AML-193 (cell line): ENCODE measurements at regions not wholly inside any gene's neighbourhood (a gene's known extent, or its start where the extent isn't known, plus 50 kb on each side); places are given as distances from the start of the nearest gene placed in this dataset.
A peak's percentile ranks its signal among the peaks of the same experiment; 100 is the strongest.
"Not testable (repeated sequence)": the region's sequence is repeated elsewhere in the genome, so short reads cannot be mapped to it uniquely, and the experiment has no call there.

Source experiments
- DNase-seq, 2 experiments: peaks; one replicate each; lab custom pipeline; 2025; lab: John Stamatoyannopoulos, UW

DNA sequence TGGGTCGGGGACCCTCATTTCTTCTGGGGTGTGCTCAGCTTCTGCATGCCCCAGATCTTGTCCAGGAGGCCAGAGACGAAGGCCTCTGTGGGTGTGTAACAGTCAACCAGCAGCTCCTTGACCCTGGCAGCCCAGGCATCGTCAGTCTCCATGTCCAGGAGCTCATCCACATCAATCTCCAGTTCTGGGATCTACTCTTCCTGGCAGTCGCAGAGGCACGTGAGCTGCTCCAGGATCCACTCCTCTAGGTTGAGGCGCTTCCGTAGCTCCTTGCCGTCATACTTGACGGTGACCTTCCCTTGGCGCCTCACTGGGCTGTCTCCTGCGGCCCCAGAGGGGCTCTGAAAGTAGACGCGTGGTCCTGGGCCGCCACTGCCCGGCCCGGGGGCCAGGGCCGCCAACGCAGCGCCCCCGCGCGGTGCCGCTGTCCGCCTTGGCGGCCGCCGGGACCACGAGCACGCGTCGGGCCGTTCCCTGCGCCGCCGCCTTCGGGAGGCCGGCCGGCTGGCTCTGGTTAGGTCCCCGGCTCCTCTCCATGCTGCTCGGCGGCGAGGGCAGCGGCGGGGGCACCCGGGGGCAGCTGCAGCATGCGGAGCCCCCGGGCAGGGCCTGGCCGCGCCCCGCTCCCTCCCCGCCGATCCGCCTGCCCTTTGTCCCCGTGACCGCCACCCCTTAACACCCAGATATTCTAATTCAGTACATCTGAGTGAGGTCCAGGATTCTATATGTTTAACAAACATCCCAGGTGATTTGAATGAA, 170.5 kb downstream of the SEPTIN7 start:
- no peak for DNase-seq

DNA sequence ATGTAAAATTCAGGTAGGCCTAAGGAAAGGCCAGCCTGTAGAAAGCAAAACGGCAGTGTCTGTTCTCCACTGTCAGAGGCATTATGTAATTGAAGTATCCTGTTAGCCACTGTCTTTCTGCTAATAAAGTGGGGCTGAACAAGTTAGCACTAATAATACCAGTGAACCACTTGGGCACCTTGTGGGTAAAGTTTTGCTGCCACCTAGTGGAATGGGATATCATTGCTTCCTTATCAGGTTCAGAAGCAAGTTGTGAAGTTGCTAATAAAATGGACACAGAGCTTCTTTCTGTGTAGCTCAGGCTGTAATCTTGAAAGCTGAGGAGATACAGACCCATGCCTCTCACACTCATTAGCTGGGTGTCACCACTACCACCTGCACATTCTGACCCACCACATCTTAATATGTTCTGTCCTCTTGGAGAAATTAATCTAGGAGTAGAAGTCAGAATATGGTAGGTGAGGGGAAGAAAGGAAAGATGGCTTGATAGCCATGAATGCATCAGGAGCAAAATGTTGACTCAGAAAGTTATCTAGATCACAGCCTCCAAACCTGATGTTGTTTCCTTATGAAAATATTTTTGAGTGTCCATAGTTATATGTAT, 175.1 kb downstream of the SEPTIN7 start:
- DNase-seq = peak; percentile 83 to 84

DNA sequence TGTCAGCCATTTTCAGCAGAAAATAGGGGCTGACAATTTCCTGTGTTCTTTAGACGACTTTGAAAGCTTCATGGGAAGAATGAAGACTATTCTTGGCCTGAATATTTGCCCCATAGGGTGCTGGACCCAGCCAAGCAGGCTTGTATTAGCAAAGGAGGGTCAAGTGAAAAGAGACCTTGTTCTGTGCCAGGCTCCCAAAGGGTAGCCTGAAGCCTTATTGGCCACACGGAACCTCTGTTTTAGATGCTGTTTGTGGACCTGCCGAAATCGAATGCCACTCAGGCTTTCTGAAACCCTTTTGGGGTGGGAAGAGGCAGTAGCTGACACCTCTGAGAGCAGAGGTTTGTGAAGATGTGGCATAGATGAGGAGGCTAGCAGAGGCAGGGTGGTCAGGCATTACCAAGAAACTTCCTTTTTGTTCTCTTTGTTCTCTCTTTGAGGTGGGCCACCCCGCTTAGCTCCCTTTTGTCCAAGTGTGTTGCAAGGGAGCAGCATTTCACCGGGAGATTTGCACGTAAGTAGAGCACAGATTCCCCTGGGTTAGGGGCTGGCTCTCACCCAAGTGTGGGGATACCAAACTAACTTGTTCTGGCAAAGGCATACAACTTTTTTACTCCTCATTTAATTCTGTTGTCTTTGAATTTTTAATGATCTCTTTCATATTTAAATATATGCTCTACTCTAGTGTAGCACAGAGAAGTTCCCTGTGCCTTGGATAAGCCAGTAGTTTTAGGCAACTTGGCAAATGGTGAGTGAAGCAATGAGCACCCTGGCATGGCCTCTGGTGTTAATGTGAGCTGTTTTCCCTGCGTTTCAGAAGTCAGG, 174.0 kb upstream of the EEPD1 start:
- DNase-seq = not testable (repeated sequence)

DNA sequence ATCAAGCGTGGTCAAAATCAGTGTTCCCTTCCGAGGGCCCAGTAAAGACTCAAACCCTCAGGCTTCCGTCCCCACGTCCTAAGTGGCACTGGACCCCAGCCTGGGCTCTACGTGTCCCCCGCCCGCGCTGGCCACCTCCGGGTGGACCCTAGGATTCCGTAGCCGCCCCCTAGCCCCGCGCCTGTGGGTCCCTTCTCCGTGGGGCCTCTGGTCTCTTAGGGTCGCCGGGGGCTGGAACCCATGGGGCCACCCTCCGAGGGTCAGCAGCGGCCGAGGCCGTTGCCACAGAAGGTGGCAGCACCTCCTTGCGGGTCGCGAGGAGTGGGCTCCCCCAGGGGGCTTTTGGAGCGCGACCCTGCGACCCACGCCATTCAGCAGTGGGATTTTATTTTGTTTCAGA, 170.5 kb upstream of the EEPD1 start:
- DNase-seq = no peak

DNA sequence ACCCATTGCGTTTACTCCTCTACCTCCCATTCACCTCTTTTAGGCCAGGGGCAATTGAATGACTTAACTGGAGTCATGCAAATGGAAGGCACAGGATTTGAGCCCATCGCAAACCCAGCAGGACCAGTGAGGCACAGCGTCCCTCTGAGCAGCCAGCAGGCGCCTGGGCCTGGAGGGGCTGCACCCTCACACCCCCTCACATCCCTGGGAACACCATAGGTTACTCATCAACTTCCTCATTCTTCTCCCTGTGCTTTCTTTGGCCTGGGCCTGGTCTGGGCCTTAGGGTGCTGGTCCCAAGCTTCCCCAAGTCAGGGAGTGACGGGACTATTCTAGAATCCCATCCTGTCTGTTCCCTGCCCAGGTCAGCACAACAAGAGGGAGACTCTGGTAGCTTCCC, 169.4 kb upstream of the EEPD1 start:
- DNase-seq = no peak

DNA sequence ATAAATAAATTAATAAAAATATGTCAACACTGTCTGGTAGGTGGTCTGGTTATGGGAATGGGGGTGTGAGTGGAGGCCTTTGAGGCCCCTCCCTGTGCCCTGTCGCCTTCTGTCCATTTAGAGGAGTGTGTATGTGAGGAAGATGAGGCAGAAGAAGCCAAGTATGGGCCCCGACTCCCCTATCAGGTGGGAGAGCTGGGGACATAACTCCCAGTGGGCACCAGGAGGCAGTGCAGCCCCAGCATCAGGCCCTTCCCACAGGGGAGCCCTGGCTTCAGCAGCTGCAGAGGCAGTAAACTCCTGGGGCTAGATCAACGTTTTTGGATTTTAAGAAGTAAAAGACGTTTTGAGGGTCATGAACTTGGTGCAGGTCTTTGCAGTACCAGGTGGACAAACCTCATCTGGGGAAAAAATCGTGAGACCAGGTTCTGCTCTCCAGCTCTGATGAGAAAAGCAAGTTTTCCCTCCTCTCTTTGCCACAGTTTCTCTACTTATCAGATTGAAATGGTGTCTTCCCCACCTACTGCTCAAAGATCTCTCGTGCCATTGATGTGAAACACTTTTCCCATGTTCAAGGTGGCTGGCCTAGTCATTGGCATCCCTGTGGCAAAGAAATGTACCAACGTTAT, 167.8 kb upstream of the EEPD1 start:
- peak; percentile 56 to 60 for DNase-seq

DNA sequence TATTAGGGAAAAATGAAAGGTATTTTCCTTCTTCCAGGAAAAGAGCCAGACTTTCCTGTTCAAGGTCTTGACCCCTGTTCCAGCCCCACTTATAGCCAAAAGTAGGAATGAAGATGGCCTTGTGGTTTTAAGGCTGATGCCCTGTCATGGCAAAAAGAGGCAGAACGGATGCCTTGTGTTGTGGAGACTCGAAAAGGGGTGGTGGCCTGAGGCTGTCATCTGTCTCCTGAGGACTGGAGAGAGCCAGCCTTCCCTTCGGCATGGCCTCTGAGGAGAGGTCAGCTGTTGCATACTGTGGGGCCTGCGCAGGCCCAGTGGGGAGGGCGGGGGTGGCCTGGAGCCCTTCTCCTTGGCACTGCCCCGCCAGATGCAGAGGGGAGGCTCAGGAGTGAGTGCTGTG, 166.0 kb upstream of the EEPD1 start:
- no peak for DNase-seq

DNA sequence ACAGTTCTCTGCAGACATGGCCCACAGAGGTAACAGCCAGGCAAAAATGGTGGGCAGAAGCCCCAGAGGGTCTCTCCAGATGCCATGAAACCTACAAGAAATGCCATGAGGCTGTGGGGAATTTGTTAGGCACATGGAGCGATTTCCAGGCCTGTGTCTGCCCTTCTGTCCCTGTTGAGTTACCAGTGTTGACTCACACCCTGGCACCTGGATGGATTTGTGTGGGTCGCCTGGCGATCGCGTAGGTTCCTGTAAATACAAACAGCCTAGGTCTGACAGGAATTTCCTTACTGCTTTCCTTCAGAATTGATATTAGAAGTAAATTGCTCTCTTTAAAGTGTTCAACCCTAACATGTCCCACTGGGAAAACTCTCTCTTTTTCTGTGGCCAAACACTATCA, 164.9 kb upstream of the EEPD1 start:
- no peak for DNase-seq

DNA sequence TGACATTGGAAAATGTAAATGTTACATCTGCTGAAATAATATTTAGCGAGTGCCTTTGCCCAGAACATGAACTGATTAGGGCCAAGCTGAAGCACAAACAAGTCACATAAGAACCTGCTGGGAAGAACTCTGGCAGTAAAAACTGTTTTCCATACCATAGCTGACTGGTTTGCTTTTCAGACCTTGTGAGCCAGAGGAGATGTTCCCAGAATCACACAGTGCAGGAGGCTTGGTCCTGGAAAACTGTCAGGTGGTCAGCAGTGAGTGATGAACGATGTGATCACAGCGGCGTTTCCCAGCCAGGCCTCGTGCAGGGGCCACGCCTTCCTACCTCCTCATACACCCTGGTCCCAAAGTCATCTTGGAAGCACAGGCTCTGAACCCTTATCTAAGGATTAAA, 164.2 kb upstream of the EEPD1 start:
- no peak for DNase-seq

DNA sequence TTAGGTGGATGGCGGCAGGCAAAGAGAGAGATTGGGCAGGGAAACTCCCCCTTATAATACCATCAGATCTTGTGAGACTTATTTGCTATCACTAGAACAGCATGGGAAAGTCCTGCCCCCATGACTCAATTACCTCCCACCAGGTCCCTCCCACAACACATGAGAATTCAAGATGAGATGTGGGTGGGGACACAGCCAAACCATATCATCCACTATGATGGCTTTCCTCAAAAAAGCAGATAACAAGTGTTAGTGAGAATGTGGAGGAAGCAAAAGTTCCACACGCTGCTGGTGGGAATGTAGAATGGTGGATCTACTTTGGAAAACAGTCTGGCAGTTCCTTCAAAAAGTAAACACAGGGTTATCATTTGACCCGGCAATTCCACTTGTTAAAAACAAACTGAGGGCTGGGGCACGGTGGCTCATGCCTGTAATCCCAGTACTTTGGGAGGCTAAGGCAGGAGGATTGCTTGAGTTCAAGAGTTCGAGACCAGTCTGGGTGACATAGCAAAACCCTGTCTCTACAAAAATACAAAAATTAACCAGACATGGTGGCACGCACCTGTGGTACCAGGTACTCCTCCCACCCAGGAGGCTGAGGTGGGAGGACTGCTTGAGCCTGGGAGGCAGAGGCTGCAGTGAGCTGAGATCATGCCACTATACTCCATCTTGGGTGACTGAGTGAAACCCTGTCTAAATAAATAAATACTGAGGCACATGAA, 161.4 kb upstream of the EEPD1 start:
- no peak for DNase-seq

DNA sequence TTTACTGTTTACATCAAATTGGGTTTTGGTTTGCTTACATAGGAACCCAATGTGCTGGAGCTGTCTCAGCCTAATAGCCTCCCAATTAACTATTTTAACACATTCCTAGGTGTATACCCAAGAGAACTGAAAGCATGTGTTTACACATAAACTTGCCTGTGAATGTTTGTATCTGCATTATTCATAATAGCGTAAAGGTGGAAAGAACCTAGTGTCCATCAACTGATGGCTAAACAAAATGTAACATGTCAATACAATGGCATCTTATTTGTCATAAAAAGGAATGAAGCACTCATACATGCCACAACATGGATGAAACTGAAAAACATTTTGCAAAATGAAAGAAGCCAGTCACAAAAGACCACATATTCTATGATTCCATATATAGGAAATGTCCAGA, 160.6 kb upstream of the EEPD1 start:
- DNase-seq = no peak

DNA sequence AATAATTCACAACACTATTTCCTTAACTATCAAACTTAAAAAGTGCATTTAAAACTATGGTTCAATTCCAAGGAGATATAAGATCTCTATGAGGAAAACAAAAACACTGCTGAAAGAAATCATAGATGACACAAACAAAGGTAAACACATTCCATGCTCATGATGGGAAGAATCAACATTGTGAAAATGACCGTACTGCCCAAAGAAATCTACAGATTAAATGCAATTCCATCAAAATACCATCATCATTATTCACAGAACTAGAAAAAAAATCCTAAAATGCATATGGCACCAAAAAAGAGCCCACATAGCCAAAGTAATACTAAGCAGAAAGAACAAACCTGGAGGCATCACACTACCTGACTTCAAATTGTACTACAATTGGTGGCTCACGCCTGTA, 159.9 kb upstream of the EEPD1 start:
- DNase-seq = no peak

DNA sequence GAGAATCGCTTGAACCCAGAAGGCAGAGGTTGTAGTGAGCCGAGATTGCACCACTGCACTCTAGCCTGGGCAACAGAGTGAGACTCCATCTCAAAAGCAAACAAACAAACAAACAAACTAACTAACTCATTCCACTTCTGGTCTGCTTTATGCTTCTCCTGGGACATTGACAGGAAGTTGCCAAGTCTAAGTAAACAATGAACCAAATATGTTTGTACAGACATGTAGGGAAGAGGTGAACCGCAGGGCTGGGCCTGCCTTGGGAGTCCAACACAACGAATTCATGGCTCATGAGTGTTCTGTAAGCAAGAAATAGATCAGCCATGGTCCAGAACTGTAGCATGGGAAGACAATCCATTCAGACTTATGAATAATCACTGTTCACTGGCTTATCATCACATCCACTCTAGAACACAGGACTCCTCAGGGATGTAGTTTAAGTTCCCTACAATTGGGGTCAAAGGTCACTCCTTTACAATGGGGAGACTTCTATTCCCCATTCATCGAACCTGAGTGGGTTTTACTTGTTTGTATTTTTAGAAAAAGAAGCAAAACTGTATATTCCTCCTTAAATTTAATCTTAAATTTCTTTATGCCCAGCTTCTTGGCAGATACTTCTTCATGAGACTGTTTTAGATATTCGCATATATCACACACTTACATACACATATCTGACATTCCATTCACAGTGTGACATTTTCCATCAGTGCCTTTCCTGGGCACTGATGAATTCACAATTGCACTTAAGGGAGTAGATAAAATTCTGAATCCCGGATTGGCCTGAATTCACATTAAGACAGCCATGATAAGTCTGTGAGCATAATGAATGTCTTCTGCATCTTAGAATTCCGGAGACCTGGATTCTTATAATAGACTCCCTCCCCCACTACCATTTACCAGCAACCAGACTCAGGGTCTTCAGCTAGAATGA, 159.1 kb upstream of the EEPD1 start:
- DNase-seq = no peak

DNA sequence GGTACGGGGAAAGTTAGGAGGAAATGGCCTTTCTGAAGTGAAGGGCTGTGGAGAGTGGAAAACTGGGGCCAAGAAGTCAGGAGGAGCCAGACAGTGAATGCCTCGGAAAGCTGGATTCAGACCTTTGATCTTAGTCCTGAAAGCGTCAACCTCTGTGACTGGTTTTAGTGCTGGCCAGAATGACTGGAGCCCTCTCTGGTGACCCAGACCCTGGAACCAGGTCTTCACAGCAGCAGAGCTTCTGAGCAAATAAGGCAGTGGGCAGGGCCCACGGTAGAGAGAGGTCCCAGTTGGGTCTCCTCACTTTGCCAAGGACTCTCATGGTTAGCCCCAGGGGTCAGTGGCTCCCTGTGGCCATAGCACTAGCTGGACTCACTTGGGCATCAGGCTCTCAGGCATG, 157.7 kb upstream of the EEPD1 start:
- DNase-seq = no peak

DNA sequence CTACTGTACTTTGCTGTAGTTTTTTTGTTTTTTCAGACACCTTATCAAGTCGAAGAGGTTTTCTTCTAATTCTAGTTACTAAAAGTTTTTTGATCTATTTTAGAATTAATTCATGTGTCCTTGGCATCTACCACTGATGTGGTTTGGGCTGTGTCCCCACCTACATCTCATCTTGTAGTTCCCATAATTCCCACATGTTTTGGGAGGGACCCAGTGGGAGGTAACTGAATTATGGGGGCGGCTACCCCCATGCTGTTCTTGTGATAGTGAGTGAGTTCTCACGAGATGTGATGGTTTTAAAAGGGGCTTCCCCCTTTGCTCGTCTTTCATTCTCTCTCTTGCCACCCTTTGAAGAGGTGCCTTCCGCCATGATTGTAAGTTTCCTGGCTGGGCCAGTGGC, 154.6 kb upstream of the EEPD1 start:
- no peak for DNase-seq

DNA sequence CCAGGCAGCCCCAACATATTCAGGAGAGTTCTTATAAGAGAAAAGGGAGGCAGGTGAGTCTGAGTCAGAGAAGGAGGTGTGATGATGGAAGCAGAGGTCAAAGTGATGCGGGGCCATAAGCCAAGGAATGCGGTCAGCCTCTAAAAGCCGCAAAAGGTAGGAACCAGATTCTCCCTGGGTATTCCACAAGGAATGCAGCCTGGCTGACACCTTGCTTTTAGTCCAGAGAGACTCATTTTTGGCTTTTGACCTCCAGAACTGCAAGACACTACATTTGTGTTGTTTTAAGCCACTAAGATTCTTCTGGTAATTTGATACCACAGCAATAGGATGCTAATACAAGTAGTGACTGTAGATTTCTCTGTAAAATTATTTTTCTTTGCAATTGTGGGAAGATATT, 151.5 kb upstream of the EEPD1 start:
- DNase-seq = no peak

DNA sequence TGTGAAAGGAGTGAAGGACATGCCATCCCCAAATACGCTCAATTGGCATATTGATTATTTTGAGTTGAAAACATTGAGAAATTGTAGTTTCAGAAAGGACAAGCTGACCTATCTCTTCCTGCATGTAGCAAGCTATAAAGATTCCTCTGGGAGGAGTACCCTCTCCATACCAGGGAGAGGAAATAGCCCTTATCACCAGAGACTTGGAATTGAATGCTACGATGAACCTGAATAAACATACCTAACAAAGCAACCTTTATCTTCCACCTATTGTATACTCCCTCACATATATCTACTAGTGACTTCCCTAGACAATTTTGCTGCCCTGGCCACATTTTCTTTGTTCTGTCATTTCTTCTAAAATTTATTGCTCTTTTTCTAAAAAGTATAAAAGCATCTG, 150.2 kb upstream of the EEPD1 start:
- DNase-seq = no peak

DNA sequence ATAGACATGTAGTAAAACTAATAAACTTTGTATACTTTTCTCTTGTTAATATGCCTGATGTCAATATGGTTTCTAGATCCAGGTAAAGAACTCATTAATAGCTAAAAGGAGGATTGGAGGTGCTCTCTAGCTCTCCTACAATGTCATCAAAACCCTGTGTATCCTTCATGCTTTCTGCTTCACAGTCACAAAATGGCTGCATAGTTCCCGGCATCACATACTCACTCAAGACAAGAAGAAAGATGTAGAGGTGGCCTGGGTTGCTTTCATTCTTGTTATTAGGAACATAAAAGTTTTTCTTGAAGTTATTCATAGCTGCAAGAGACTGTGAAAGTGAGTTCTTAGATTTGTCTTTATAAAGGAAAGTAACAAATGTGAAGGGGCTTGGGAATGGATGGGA, 149.7 kb upstream of the EEPD1 start:
- no peak for DNase-seq

DNA sequence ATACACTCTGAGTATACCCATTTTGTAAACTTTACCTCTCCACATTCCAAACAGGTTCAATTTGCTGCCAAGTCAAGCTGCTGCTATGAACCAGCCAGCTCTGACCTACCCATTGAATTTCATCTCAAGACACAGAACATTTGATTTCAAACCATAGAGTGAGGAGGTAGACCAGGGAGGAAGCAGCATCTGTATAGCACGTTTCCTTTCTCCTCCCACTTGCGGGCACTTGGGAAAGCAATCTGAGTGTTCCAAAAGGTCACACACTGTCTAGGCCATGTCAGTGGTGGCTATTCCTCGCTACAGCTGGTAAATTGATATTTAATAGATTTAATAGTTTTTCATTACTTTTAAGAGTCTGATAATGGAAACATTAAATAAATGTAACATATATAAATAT, 147.8 kb upstream of the EEPD1 start:
- DNase-seq = no peak

DNA sequence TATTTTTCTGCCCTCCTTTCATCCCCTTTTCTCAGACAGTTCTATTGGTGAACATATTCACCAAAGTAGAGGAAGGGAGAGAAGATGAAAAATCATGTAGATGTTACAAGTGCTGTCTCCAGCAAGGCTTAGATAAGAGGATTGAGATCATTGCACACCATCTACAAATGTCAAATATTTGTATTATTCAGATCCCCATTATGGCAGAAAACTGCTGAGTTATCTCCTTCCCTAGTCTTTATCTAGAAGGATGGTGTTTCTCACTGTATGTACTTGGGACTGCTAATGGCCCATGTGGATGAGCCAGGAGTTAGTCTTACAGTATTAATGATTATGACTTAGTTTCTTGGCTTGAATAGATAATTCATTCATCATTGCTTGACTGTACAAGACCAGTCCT, 147.2 kb upstream of the EEPD1 start:
- DNase-seq = no peak

DNA sequence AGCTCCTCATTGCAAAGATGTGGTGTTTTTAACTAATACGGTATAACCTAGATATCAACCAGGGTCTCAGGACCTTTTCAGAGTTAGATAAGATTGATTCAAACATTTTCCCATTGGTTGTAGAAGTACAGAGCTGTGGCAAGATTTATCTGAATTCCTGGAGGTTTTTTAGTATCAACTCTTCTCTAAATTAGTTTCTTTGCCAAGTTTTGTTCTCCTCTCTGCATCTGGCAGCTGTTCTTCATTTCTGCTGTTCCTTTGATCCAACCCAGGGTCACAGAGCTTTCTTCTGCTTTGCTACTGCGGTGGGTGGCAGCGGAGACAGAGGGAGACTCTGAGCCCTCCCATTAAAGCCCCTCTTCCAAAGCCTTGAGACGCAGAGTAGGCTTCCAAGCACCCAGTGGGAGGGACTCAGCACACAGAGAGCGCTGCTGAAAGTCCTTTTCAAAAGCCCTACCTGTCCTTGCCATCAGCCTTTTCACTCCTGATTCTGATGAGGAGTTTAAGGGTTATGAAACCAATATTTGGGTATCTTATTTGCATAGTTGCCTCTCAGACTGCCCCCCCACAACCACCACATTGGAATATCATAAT, 146.3 kb upstream of the EEPD1 start:
- DNase-seq = no peak
